Neural cell (in vitro differentiated cells): ENCODE measurements at regions not wholly inside any gene's neighbourhood (a gene's known extent, or its start where the extent isn't known, plus 50 kb on each side); places are given as distances from the start of the nearest gene placed in this dataset.

Experiments
- H2AFZ ChIP-seq: fragments of 200-600, 300-800 bp; sonication (generic), shearing (Covaris generic); 2 replicates; pipeline ENCODE4 v1.6.0; 2014; ENCODE audit warnings: low read depth, mild to moderate bottlenecking, antibody characterized with exemption, low read length, moderate library complexity
- H3F3A ChIP-seq: fragments of 200-600 bp; shearing (Covaris generic); 2 replicates; pipeline ENCODE4 v1.6.1; 2016; ENCODE audit warnings: mild to moderate bottlenecking, moderate library complexity, mixed read lengths, antibody characterized with exemption, low read length; ENCODE audit not compliant: insufficient read depth, poor library complexity, severe bottlenecking
- H3K27ac ChIP-seq: fragments of 200-600, 300-800 bp; sonication (generic), shearing (Covaris generic); 2 replicates; pipeline ENCODE4 v1.5.1; 2014; ENCODE audit warnings: mild to moderate bottlenecking, low read length, moderate library complexity
- H3K27me3 ChIP-seq: fragments of 300-800, 200-600 bp; sonication (generic), shearing (Covaris generic); 2 replicates; pipeline ENCODE4 v1.6.0; 2014; ENCODE audit warnings: mild to moderate bottlenecking, low read depth, low read length, moderate library complexity; ENCODE audit not compliant: insufficient read depth
- H3K36me3 ChIP-seq: fragments of 300-800, 200-600 bp; sonication (generic), shearing (Covaris generic); 2 replicates; pipeline ENCODE4 v1.5.1; 2014; ENCODE audit warnings: mild to moderate bottlenecking, antibody characterized with exemption, low read length, moderate library complexity; ENCODE audit not compliant: insufficient read depth
- H3K4me2 ChIP-seq: fragments of 300-800, 200-600 bp; sonication (generic), shearing (Covaris generic); 2 replicates; pipeline ENCODE4 v1.6.0; 2014; ENCODE audit warnings: mild to moderate bottlenecking, low read length
- H3K4me3 ChIP-seq: fragments of 300-800, 200-600 bp; sonication (generic), shearing (Covaris generic); 2 replicates; pipeline ENCODE4 v1.5.1; 2014; ENCODE audit warnings: mild to moderate bottlenecking, low read length, moderate library complexity
- H3K79me2 ChIP-seq: fragments of 200-600 bp; shearing (Covaris generic); replicated peaks from 2 replicates; pipeline ENCODE4 v1.6.0; 2014; ENCODE audit warnings: mild to moderate bottlenecking, low read length, moderate library complexity; ENCODE audit not compliant: insufficient read depth
- H3K9ac ChIP-seq: fragments of 300-800, 200-600 bp; sonication (generic), shearing (Covaris generic); 2 replicates; pipeline ENCODE4 v1.6.1; 2016; ENCODE audit warnings: mild to moderate bottlenecking, low read length, mixed read lengths
- H3K9me2 ChIP-seq: fragments of 200-600 bp; shearing (Covaris generic); 2 replicates; pipeline ENCODE4 v1.6.1; 2016; ENCODE audit warnings: mild to moderate bottlenecking, low read length, mixed read lengths; ENCODE audit not compliant: insufficient read depth
- H3K9me3 ChIP-seq: fragments of 200-600, 300-800 bp; sonication (generic), shearing (Covaris generic); 2 replicates; pipeline ENCODE4 v1.6.1; 2016; ENCODE audit warnings: mild to moderate bottlenecking, mixed run types, low read length, moderate library complexity, mixed read lengths
- H4K20me1 ChIP-seq: fragments of 200-600 bp; shearing (Covaris generic); 2 replicates; pipeline ENCODE4 v1.6.1; 2016; ENCODE audit warnings: mild to moderate bottlenecking, mixed run types; ENCODE audit not compliant: insufficient read depth
- EP300 ChIP-seq: fragments of 450-650 bp; conservative IDR thresholded peaks from 2 replicates; pipeline ENCODE4 v1.6.1; 2014; ENCODE audit warnings: antibody characterized with exemption, mild to moderate bottlenecking, moderate library complexity; ENCODE audit not compliant: poor library complexity, severe bottlenecking
- EZH2 ChIP-seq: fragments of 200-600, 300-800 bp; shearing (Covaris generic), sonication (generic); IDR thresholded peaks from 2 replicates; pipeline ENCODE4 v1.6.1; 2014; ENCODE audit warnings: antibody characterized with exemption, low read length, borderline replicate concordance, mild to moderate bottlenecking; ENCODE audit not compliant: insufficient read depth, poor library complexity, severe bottlenecking
- MXI1 ChIP-seq: fragments of 450-650 bp; conservative IDR thresholded peaks from 2 replicates; pipeline ENCODE4 v1.6.1; 2014; ENCODE audit warnings: antibody characterized with exemption, mild to moderate bottlenecking; ENCODE audit not compliant: poor library complexity, severe bottlenecking
- POLR2AphosphoS5 ChIP-seq: IDR thresholded peaks from 2 replicates; pipeline ENCODE4 v1.6.1; 2012
- RAD21 ChIP-seq: fragments of 450-650 bp; conservative IDR thresholded peaks from 2 replicates; pipeline ENCODE4 v1.6.1; 2014; ENCODE audit warnings: antibody characterized with exemption, mild to moderate bottlenecking, moderate library complexity
- SMC3 ChIP-seq: fragments of 450-650 bp; conservative IDR thresholded peaks from 2 replicates; pipeline ENCODE4 v1.6.1; 2014; ENCODE audit warnings: antibody characterized with exemption, mild to moderate bottlenecking, moderate library complexity; ENCODE audit not compliant: poor library complexity
- TAF1 ChIP-seq: IDR thresholded peaks from 2 replicates; pipeline ENCODE4 v1.6.1; 2012; ENCODE audit warnings: low read depth
- TF ChIP-seq, protein P1 (sequence below): fragments of 450-650 bp; IDR thresholded peaks from 2 replicates; pipeline ENCODE4 v1.5.1; 2014; ENCODE audit warnings: antibody characterized with exemption, mild to moderate bottlenecking, moderate library complexity; ENCODE audit not compliant: poor library complexity, severe bottlenecking
- TF ChIP-seq, protein P2 (sequence below): IDR thresholded peaks from 2 replicates; pipeline ENCODE4 v1.6.1; 2012; ENCODE audit warnings: borderline replicate concordance

DNA sequence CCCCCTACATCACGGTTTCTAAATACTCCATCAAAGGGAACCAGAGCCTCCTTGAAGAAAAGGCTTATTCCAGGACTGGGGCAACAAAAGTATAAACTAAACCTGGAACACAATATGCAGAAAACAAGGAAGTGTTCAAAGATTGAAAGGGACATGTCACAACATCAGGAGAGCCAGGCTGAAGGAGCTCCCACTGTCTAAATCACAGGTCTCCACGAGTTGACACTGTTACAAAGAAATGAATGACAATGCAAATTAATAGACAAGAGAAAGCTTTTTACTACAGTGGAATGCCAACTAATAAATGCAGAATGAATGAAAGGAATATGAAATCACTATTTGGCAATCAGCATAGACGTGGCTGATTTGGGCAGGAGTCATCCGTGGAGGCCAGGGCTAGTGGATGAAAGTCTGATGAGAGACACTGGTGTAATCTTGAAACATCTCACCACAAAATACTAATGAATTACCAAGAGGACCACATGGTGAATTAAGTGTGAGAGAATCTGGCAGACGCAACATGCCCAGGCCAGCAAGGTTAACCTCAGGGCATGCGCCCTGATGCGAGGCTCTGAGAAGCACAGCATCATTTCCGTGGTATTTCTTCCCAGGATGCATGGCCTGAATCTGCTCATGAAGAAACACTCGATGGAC, 123.8 kb upstream of the TJP1 start:
- Histone ChIP-seq H3K27ac (peak overlapping the region; percentile 68), H3K79me2 (no peaks in the 10 kb centered on the region), H4K20me1 (no peaks in the 10 kb centered on the region), H3K9ac (no peak overlapping the region), H3K27me3 (no peaks in the 10 kb centered on the region), H3K4me3 (peak overlapping the region; percentile 15), H3K9me2 (no peaks in the 10 kb centered on the region), H3K36me3 (no peaks in the 10 kb centered on the region), H2AFZ (no peak overlapping the region), H3F3A (peaks cover 4% of the 10 kb centered on the region), H3K9me3 (no peaks in the 10 kb centered on the region), H3K4me2 (peak overlapping the region; percentile 14)
- TF ChIP-seq POLR2AphosphoS5 (peak; percentile 70), TAF1 (no peak), EP300 (peak; percentile 88), RAD21 (no peak)
- TF ChIP-seq, protein P1, sequence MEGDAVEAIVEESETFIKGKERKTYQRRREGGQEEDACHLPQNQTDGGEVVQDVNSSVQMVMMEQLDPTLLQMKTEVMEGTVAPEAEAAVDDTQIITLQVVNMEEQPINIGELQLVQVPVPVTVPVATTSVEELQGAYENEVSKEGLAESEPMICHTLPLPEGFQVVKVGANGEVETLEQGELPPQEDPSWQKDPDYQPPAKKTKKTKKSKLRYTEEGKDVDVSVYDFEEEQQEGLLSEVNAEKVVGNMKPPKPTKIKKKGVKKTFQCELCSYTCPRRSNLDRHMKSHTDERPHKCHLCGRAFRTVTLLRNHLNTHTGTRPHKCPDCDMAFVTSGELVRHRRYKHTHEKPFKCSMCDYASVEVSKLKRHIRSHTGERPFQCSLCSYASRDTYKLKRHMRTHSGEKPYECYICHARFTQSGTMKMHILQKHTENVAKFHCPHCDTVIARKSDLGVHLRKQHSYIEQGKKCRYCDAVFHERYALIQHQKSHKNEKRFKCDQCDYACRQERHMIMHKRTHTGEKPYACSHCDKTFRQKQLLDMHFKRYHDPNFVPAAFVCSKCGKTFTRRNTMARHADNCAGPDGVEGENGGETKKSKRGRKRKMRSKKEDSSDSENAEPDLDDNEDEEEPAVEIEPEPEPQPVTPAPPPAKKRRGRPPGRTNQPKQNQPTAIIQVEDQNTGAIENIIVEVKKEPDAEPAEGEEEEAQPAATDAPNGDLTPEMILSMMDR: no peak

DNA sequence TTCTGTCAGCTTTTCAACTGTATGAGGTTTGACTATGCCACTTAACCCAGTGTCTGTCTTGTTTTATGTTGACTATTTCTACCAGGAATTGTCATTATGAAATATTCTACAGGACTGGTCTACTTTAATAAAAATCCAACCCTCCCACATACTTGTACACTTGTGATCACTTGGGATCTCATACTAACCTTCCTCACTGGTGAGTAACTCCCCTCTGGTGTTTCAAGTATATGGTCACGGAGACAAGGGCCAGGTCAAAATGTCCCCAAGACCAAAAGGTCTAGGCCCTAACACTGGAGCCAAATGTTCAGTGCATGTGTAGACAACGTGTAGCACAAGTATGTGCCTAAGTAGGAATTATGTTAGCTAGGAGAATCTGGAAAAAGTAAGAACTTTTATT, 122.7 kb upstream of the TJP1 start:
- no peak overlapping the region for H3K4me3 ChIP-seq
- no peaks in the 10 kb centered on the region for H3K27me3 ChIP-seq
- no peaks in the 10 kb centered on the region for H3K79me2 ChIP-seq
- no peaks in the 10 kb centered on the region for H3K9me3 ChIP-seq
- no peaks in the 10 kb centered on the region for H4K20me1 ChIP-seq
- peaks cover 4% of the 10 kb centered on the region for H3F3A ChIP-seq
- no peak overlapping the region for H3K9ac ChIP-seq
- no peaks in the 10 kb centered on the region for H3K36me3 ChIP-seq
- H3K9me2 ChIP-seq: no peaks in the 10 kb centered on the region
- no peak overlapping the region for H2AFZ ChIP-seq
- no peak overlapping the region for H3K27ac ChIP-seq
- no peak for TF ChIP-seq POLR2AphosphoS5
- TF ChIP-seq EZH2: no peak
- TF ChIP-seq, protein P1: no peak
- no peak for TF ChIP-seq RAD21
- TF ChIP-seq, protein P2, sequence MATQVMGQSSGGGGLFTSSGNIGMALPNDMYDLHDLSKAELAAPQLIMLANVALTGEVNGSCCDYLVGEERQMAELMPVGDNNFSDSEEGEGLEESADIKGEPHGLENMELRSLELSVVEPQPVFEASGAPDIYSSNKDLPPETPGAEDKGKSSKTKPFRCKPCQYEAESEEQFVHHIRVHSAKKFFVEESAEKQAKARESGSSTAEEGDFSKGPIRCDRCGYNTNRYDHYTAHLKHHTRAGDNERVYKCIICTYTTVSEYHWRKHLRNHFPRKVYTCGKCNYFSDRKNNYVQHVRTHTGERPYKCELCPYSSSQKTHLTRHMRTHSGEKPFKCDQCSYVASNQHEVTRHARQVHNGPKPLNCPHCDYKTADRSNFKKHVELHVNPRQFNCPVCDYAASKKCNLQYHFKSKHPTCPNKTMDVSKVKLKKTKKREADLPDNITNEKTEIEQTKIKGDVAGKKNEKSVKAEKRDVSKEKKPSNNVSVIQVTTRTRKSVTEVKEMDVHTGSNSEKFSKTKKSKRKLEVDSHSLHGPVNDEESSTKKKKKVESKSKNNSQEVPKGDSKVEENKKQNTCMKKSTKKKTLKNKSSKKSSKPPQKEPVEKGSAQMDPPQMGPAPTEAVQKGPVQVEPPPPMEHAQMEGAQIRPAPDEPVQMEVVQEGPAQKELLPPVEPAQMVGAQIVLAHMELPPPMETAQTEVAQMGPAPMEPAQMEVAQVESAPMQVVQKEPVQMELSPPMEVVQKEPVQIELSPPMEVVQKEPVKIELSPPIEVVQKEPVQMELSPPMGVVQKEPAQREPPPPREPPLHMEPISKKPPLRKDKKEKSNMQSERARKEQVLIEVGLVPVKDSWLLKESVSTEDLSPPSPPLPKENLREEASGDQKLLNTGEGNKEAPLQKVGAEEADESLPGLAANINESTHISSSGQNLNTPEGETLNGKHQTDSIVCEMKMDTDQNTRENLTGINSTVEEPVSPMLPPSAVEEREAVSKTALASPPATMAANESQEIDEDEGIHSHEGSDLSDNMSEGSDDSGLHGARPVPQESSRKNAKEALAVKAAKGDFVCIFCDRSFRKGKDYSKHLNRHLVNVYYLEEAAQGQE: no peak
- no peak for TF ChIP-seq TAF1
- no peak for TF ChIP-seq EP300
- TF ChIP-seq SMC3: no peak
- TF ChIP-seq MXI1: no peak
- no peak overlapping the region for H3K4me2 ChIP-seq
